ENCODE measurements at regions not wholly inside any gene's neighbourhood (a gene's known extent, or its start where the extent isn't known, plus 50 kb on each side); places are given as distances from the start of the nearest gene placed in this dataset.

DNA sequence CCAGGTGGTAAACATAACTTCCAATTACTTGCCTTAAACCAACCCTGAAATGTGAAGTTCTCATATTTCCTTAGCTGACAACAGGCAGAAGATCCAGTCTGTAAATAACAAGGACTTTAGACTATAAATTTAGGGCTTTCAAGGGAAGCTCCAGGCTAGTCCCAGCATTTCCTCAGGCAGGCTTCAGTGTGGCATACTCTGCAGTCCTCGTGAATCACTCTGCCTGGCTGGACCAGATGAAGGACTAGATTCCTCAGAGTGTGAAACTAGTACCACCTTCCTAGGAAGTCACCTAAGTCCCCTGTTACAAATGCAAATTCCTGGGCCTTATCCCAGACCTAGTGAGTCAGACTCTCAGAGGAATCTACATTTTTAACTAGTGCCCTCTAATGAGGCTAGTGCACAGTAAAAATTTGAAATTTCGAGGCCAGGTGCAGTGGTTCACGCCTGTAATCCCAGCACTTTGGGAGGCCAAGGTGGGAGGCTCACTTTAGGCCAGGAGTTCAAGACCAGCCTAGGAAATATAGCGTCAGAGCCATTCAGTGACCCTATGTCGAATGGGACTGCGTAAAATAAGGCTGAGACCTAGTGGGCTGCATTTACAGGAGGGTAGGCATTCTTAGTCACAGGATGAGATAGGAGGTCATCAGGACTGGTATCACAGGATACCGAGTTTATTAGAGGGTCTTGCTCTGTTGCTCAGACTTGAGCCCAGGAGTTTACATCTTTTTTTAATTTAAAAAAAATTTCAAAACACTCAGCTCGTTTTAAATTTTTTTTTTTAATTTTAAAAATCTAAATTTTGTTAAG lies 279.6 kb upstream of the JARID2 start:
- Histone ChIP-seq H3K4ac (ENCODE audit: low read length) (no peak overlapping the region), H4K91ac (ENCODE audit: low read depth, low read length, poor library complexity) (no peak overlapping the region), H2BK120ac (ENCODE audit: low read depth, low read length) (no peak overlapping the region), H3K4me3 (ENCODE audit: low read length in 2 of 2) (no peak overlapping the region), H3K27ac (replicated peaks; ENCODE audit: low read length) (no peak overlapping the region), H2BK12ac (ENCODE audit: low read length) (no peak overlapping the region), H2AFZ (ENCODE audit: low read length) (no peak overlapping the region), H3K23ac (ENCODE audit: low read depth, low read length, poor library complexity) (no peak overlapping the region), H4K8ac (ENCODE audit: low read depth, low read length) (no peak overlapping the region), H3K18ac (ENCODE audit: low read length) (no peak overlapping the region), H2BK5ac (ENCODE audit: low read length) (no peak overlapping the region), H3K9me3 (replicated peaks in 1 of 2; ENCODE audit: control insufficient read depth in 2 of 2, insufficient read depth in 1 of 2, low read depth in 1 of 2, low read length in 2 of 2) (no peaks in the 10 kb centered on the region), H3K14ac (ENCODE audit: low read length) (no peak overlapping the region), H3K27me3 (ENCODE audit: control insufficient read depth in 3 of 3, insufficient read depth in 3 of 3, low read depth in 1 of 3, low read length in 3 of 3) (no peaks in the 10 kb centered on the region), H3K4me2 (ENCODE audit: insufficient read depth, low read length, poor library complexity, severe bottlenecking) (no peak overlapping the region), H3K9ac (ENCODE audit: low read depth, low read length, poor library complexity) (no peak overlapping the region), H2AK5ac (ENCODE audit: low read depth, low read length) (no peak overlapping the region), H3K36me3 (replicated peaks in 1 of 2; ENCODE audit: control insufficient read depth in 2 of 2, insufficient read depth in 2 of 2, low read length in 2 of 2) (no peaks in the 10 kb centered on the region), H3K79me1 (ENCODE audit: low read depth, low read length) (no peaks in the 10 kb centered on the region), H2BK15ac (ENCODE audit: low read length) (no peak overlapping the region), H3K4me1 (ENCODE audit: control insufficient read depth in 2 of 2, insufficient read depth in 1 of 2, low read depth in 1 of 2, low read length in 2 of 2) (peaks cover 2 to 8% of the 10 kb centered on the region in 2 donors)
- DNase-seq (ENCODE audit: low spot score) = no peak
- WGBS, 2 donors (ENCODE audit: extremely low coverage in 2 of 2, insufficient read length in 2 of 2, insufficient replicate concordance in 1 of 2) = 100% methylated on average over 1 of the region's 8 CpGs; no CpG with 5 or more reads in 1 of the 2 donors

DNA sequence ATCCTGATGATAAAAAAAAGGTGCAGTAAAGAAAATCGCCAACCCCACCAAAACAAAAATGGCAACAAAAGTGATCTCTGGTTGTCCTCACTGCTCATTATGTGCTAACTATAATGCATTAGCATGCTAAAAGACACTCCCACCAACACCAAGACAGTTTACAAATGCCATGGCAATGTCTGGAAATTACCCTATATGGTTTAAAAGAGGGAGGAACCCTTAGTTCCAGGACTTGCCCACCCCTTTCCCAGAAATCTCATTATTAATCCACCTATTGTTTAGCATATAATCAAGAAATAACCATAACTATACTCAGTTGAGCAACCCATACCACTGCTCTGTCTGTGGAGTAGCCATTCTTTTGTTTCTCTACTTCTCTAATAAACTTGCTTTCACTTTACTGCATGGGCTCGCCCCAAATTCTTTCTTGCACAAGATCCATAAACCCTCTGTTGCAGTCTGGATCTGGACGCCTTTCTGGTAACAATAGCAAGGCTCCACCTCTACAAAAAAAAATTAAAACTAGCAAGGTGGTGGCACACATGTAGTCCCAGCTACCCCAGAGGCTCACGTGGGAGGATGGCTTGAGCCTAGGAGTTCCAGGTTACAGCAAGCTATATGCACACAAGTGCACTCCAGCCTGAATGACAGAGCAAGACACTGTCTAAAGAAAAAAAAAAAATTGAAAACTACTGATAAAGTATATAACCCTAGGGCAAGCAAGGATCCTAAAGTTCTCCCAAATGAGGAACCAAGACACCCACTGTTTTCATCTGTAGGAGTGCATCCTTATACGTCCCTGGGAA lies 278.8 kb upstream of the JARID2 start:
- Histone ChIP-seq H3K9ac (ENCODE audit: low read depth, low read length, poor library complexity) (no peak overlapping the region), H3K4me3 (ENCODE audit: low read length in 2 of 2) (no peak overlapping the region), H3K23ac (ENCODE audit: low read depth, low read length, poor library complexity) (no peak overlapping the region), H3K27ac (replicated peaks; ENCODE audit: low read length) (no peak overlapping the region), H2BK15ac (ENCODE audit: low read length) (no peak overlapping the region), H2BK12ac (ENCODE audit: low read length) (no peak overlapping the region), H3K18ac (ENCODE audit: low read length) (no peak overlapping the region), H3K36me3 (replicated peaks in 1 of 2; ENCODE audit: control insufficient read depth in 2 of 2, insufficient read depth in 2 of 2, low read length in 2 of 2) (no peaks in the 10 kb centered on the region), H2AFZ (ENCODE audit: low read length) (no peak overlapping the region), H3K4me1 (ENCODE audit: control insufficient read depth in 2 of 2, insufficient read depth in 1 of 2, low read depth in 1 of 2, low read length in 2 of 2) (peaks cover 2 to 8% of the 10 kb centered on the region in 2 donors), H2AK5ac (ENCODE audit: low read depth, low read length) (no peak overlapping the region), H3K79me1 (ENCODE audit: low read depth, low read length) (no peaks in the 10 kb centered on the region), H3K14ac (ENCODE audit: low read length) (no peak overlapping the region), H3K27me3 (ENCODE audit: control insufficient read depth in 3 of 3, insufficient read depth in 3 of 3, low read depth in 1 of 3, low read length in 3 of 3) (no peaks in the 10 kb centered on the region), H4K8ac (ENCODE audit: low read depth, low read length) (no peak overlapping the region), H2BK5ac (ENCODE audit: low read length) (no peak overlapping the region), H3K9me3 (replicated peaks in 1 of 2; ENCODE audit: control insufficient read depth in 2 of 2, insufficient read depth in 1 of 2, low read depth in 1 of 2, low read length in 2 of 2) (no peaks in the 10 kb centered on the region), H4K91ac (ENCODE audit: low read depth, low read length, poor library complexity) (no peak overlapping the region), H3K4me2 (ENCODE audit: insufficient read depth, low read length, poor library complexity, severe bottlenecking) (no peak overlapping the region), H2BK120ac (ENCODE audit: low read depth, low read length) (no peak overlapping the region), H3K4ac (ENCODE audit: low read length) (no peak overlapping the region)
- no CpG with 5 or more reads among the region's 5 CpGs for WGBS, 2 donors (ENCODE audit: extremely low coverage in 2 of 2, insufficient read length in 2 of 2, insufficient replicate concordance in 1 of 2)
- no peak for DNase-seq (ENCODE audit: low spot score)

DNA sequence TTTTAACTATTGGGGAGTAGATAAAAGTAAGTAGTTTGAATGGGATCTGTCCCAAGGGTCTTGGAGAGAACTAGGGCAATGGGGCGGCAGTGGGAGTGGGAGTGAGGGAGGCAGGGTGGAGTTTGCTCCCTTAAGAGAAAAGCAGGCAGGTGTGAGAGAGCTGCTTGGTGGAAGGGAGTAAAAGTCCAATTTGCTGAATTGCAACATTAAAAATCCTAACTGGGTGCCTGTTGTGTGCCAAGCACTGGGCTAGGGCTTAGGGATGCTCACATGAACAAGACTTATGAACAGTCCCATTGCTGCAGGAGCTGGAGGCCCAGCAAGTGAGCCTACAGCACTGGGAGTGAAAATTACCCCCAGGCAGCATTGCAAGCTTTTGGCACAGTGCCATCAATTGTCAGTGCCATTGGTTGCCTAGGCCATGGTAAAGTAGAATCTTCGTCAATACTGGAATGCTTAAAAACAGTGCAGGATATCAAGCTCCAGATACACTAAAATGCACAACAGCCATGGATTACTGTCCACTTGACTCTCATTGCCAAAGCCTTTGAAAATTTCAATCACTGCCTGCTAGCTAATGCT lies 277.7 kb upstream of the JARID2 start:
- Histone ChIP-seq H2AFZ (ENCODE audit: low read length) (no peak overlapping the region), H2AK5ac (ENCODE audit: low read depth, low read length) (no peak overlapping the region), H3K4me3 (ENCODE audit: low read length in 2 of 2) (no peak overlapping the region), H3K4me1 (ENCODE audit: control insufficient read depth in 2 of 2, insufficient read depth in 1 of 2, low read depth in 1 of 2, low read length in 2 of 2) (peaks cover 2 to 8% of the 10 kb centered on the region in 2 donors), H3K36me3 (replicated peaks in 1 of 2; ENCODE audit: control insufficient read depth in 2 of 2, insufficient read depth in 2 of 2, low read length in 2 of 2) (no peaks in the 10 kb centered on the region), H3K27me3 (ENCODE audit: control insufficient read depth in 3 of 3, insufficient read depth in 3 of 3, low read depth in 1 of 3, low read length in 3 of 3) (no peaks in the 10 kb centered on the region), H3K23ac (ENCODE audit: low read depth, low read length, poor library complexity) (no peak overlapping the region), H3K4me2 (ENCODE audit: insufficient read depth, low read length, poor library complexity, severe bottlenecking) (no peak overlapping the region), H3K4ac (ENCODE audit: low read length) (no peak overlapping the region), H3K27ac (replicated peaks; ENCODE audit: low read length) (no peak overlapping the region), H3K9ac (ENCODE audit: low read depth, low read length, poor library complexity) (no peak overlapping the region), H2BK12ac (ENCODE audit: low read length) (no peak overlapping the region), H3K79me1 (ENCODE audit: low read depth, low read length) (no peaks in the 10 kb centered on the region), H4K91ac (ENCODE audit: low read depth, low read length, poor library complexity) (no peak overlapping the region), H3K9me3 (replicated peaks in 1 of 2; ENCODE audit: control insufficient read depth in 2 of 2, insufficient read depth in 1 of 2, low read depth in 1 of 2, low read length in 2 of 2) (no peaks in the 10 kb centered on the region), H2BK15ac (ENCODE audit: low read length) (no peak overlapping the region), H3K18ac (ENCODE audit: low read length) (no peak overlapping the region), H4K8ac (ENCODE audit: low read depth, low read length) (no peak overlapping the region), H3K14ac (ENCODE audit: low read length) (no peak overlapping the region), H2BK120ac (ENCODE audit: low read depth, low read length) (no peak overlapping the region), H2BK5ac (ENCODE audit: low read length) (no peak overlapping the region)
- WGBS, 2 donors (ENCODE audit: extremely low coverage in 2 of 2, insufficient read length in 2 of 2, insufficient replicate concordance in 1 of 2) = no CpG with 5 or more reads among the region's 2 CpGs
- no peak for DNase-seq (ENCODE audit: low spot score)

DNA sequence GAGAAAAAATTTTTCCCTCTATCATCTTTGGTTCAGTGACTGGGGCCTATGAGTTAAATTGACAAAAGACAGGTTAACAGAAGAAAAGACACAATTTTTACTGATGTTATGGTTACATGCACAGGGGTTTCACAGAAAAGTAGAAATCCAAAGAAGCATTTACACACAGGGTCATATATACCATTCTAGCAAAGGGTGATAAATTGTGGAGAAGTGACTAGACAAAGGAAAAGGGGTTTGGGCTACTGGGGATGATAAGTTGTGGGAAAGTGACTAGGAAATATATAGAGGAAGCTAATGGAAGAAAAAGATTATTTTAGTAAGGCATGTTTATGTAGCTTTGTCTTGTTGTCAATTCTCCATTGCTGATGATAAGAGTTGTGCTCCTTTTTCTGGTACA lies 276.7 kb upstream of the JARID2 start:
- H3K27me3 ChIP-seq (ENCODE audit: control insufficient read depth in 3 of 3, insufficient read depth in 3 of 3, low read depth in 1 of 3, low read length in 3 of 3) = no peaks in the 10 kb centered on the region
- no peak overlapping the region for H4K91ac ChIP-seq (ENCODE audit: low read depth, low read length, poor library complexity)
- H3K9ac ChIP-seq (ENCODE audit: low read depth, low read length, poor library complexity) = no peak overlapping the region
- H3K4me1 ChIP-seq (ENCODE audit: control insufficient read depth in 2 of 2, insufficient read depth in 1 of 2, low read depth in 1 of 2, low read length in 2 of 2) = peaks cover 2 to 8% of the 10 kb centered on the region in 2 donors
- H2AFZ ChIP-seq (ENCODE audit: low read length) = no peak overlapping the region
- H3K4me2 ChIP-seq (ENCODE audit: insufficient read depth, low read length, poor library complexity, severe bottlenecking) = no peak overlapping the region
- no peak overlapping the region for H3K18ac ChIP-seq (ENCODE audit: low read length)
- no peak overlapping the region for H4K8ac ChIP-seq (ENCODE audit: low read depth, low read length)
- no peaks in the 10 kb centered on the region for H3K79me1 ChIP-seq (ENCODE audit: low read depth, low read length)
- H3K27ac ChIP-seq (replicated peaks; ENCODE audit: low read length) = no peak overlapping the region
- H2BK5ac ChIP-seq (ENCODE audit: low read length) = no peak overlapping the region
- H2BK120ac ChIP-seq (ENCODE audit: low read depth, low read length) = no peak overlapping the region
- H2AK5ac ChIP-seq (ENCODE audit: low read depth, low read length) = no peak overlapping the region
- H3K14ac ChIP-seq (ENCODE audit: low read length) = no peak overlapping the region
- H3K23ac ChIP-seq (ENCODE audit: low read depth, low read length, poor library complexity) = no peak overlapping the region
- no peak overlapping the region for H3K4ac ChIP-seq (ENCODE audit: low read length)
- H2BK12ac ChIP-seq (ENCODE audit: low read length) = no peak overlapping the region
- no peaks in the 10 kb centered on the region for H3K9me3 ChIP-seq (replicated peaks in 1 of 2; ENCODE audit: control insufficient read depth in 2 of 2, insufficient read depth in 1 of 2, low read depth in 1 of 2, low read length in 2 of 2)
- no peak overlapping the region for H3K4me3 ChIP-seq (ENCODE audit: low read length in 2 of 2)
- no peaks in the 10 kb centered on the region for H3K36me3 ChIP-seq (replicated peaks in 1 of 2; ENCODE audit: control insufficient read depth in 2 of 2, insufficient read depth in 2 of 2, low read length in 2 of 2)
- DNase-seq (ENCODE audit: low spot score) = no peak
- no peak overlapping the region for H2BK15ac ChIP-seq (ENCODE audit: low read length)
